Upper lobe of left lung (tissue), 4 donors: ENCODE measurements at regions not wholly inside any gene's neighbourhood (a gene's known extent, or its start where the extent isn't known, plus 50 kb on each side); places are given as distances from the start of the nearest gene placed in this dataset.

Experiments
- EP300 ChIP-seq, 4 donors: sonication (generic); formaldehyde crosslinking; IDR thresholded peaks; one replicate each; pipeline ENCODE4 v1.5.1; 2017; ENCODE audit warnings: antibody characterized with exemption in 4 of 4, control low read depth in 2 of 4
- POLR2A ChIP-seq, 4 donors: fragments of 450-650 bp; IDR thresholded peaks; one replicate each; pipeline ENCODE4 v1.5.1; 2016 to 2017; ENCODE audit warnings: antibody characterized with exemption in 4 of 4, mild to moderate bottlenecking in 2 of 4
- POLR2AphosphoS5 ChIP-seq, 2 donors: sonication (generic); formaldehyde crosslinking; IDR thresholded peaks; one replicate each; pipeline ENCODE4 v1.5.1; 2017; ENCODE audit warnings: antibody characterized with exemption in 2 of 2
- TF ChIP-seq, protein P1 (sequence below), 6 experiments: fragments of 450-650 bp in 4 of 6; fragments of 200-600 bp in 2 of 6; sonication (generic) in 2 of 6; IDR thresholded peaks; one replicate each; pipeline ENCODE4 v1.5.1; 2016 to 2019; ENCODE audit warnings: antibody characterized with exemption in 6 of 6

DNA sequence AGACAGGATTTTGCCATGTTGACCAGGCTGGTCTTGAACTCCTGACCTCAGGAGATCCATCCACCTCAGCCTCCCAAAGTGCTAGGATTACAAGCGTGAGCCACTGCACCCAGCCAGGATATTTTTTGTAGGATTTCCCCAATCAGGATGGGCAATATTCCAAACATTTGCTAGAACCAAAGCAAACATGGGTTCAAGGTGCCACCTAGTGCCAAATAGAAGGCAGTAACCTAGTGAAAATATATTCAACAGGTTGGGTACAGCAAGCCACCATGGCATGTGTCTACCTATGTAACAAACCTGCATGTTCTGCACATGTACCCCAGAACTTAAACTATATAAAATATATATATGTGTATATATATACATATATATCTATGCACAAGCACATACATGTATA lies 185.9 kb upstream of the CADM2 start:
- TF ChIP-seq, protein P1, sequence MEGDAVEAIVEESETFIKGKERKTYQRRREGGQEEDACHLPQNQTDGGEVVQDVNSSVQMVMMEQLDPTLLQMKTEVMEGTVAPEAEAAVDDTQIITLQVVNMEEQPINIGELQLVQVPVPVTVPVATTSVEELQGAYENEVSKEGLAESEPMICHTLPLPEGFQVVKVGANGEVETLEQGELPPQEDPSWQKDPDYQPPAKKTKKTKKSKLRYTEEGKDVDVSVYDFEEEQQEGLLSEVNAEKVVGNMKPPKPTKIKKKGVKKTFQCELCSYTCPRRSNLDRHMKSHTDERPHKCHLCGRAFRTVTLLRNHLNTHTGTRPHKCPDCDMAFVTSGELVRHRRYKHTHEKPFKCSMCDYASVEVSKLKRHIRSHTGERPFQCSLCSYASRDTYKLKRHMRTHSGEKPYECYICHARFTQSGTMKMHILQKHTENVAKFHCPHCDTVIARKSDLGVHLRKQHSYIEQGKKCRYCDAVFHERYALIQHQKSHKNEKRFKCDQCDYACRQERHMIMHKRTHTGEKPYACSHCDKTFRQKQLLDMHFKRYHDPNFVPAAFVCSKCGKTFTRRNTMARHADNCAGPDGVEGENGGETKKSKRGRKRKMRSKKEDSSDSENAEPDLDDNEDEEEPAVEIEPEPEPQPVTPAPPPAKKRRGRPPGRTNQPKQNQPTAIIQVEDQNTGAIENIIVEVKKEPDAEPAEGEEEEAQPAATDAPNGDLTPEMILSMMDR (IDR thresholded peaks at IDR 0.05): no peak
- TF ChIP-seq POLR2A (IDR thresholded peaks at IDR 0.05) (no peak), POLR2AphosphoS5 (IDR thresholded peaks at IDR 0.05) (no peak), EP300 (IDR thresholded peaks at IDR 0.05) (no peak)
